KOPT-K1 (cell line): ENCODE measurements at regions not wholly inside any gene's neighbourhood (a gene's known extent, or its start where the extent isn't known, plus 50 kb on each side); places are given as distances from the start of the nearest gene placed in this dataset.

Source experiments
- H3K27ac ChIP-seq: fragments of 200-600 bp; sonication (generic); 2 replicates; pipeline ENCODE4 v1.5.1; 2016; ENCODE audit warnings: antibody characterized with exemption, mild to moderate bottlenecking, low read depth, low read length; ENCODE audit not compliant: poor library complexity, severe bottlenecking
- H3K36me3 ChIP-seq: fragments of 200-600 bp; sonication (generic); 2 replicates; pipeline ENCODE4 v1.5.1; 2017; ENCODE audit warnings: antibody characterized with exemption, mild to moderate bottlenecking, low read length, moderate library complexity; ENCODE audit not compliant: insufficient read depth
- H3K9me3 ChIP-seq: fragments of 200-600 bp; sonication (generic); 2 replicates; pipeline ENCODE4 v1.5.1; 2017; ENCODE audit warnings: antibody characterized with exemption, low read length, mild to moderate bottlenecking; ENCODE audit not compliant: insufficient read depth, poor library complexity, severe bottlenecking

DNA sequence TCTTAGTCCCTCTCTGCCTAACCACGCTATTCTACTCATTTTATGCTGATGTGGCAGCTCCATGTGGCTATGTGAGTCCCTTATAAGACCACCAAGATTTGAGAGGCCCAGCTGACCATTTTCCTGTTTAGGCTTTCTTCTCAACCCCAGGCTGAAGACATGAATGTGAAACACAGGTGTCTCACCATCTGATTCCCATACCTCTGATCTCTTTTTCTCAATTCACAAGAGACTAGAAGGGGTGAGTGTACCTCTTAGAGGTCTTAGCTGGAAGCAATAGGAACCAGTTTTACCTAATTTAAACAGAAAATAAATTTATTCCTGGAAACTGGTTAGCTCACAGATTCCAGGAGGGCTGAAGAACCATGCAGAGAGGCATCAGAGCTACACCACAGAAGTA, 276.5 kb upstream of the FMR1 start:
- H3K27ac ChIP-seq = no peak overlapping the region
- no peaks in the 10 kb centered on the region for H3K36me3 ChIP-seq
- H3K9me3 ChIP-seq = no peaks in the 10 kb centered on the region

DNA sequence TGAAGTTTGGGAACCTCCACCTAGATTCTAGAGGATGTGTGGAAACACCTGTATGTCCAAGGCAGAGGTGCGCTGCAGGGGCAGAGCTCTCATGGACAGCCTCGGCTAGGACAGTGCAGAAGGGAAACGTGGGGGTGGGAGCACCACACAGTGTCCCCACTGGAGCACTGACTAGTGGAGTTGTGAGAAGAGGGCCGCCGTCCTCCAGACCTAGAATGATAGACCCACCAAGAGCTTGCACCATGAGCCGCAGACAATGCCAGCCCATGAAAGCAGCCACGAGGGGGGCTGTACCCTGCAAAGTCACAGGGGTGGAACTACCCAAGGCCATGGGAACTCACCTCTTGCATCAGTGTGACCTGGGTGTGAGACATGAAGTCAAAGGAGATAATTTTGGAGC, 274.5 kb upstream of the FMR1 start:
- Histone ChIP-seq H3K36me3 (no peaks in the 10 kb centered on the region), H3K9me3 (no peaks in the 10 kb centered on the region), H3K27ac (no peak overlapping the region)

DNA sequence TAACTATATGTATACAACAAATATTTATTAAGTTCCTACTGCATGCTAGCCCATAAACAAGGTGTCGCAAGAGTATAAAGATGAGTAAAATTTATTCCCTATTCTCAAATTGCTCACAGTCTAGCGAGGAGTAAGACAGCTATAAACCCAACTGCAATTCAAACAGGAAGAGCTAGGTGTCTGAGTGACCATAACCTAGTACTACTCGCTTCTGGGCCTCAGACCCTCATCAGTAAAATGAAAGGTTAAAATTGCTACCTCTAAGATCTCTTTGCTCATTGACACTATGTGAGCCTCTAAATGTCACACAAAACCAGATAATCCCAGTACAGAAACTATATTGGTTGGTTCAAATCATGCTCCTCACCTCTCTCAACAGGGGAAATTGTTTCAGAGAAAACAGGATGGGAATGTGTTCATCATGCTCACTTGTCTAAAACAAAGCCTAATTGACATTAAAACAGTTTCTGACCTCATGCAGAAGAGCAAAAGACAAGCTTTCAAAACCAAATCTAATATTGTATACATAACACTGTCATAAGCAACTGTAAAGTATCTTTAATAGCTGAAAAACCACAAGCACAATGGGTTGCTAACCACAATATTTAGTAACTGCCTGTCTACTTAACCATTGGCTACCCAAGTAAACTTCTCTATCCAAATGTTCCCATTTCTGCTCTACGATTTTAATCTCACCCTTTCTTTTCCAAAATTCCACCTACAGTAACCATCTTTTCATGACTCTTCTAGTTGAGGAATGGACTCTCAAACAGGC, 264.6 kb upstream of the FMR1 start:
- Histone ChIP-seq H3K9me3 (peaks cover 4% of the 10 kb centered on the region), H3K36me3 (no peaks in the 10 kb centered on the region), H3K27ac (no peak overlapping the region)

DNA sequence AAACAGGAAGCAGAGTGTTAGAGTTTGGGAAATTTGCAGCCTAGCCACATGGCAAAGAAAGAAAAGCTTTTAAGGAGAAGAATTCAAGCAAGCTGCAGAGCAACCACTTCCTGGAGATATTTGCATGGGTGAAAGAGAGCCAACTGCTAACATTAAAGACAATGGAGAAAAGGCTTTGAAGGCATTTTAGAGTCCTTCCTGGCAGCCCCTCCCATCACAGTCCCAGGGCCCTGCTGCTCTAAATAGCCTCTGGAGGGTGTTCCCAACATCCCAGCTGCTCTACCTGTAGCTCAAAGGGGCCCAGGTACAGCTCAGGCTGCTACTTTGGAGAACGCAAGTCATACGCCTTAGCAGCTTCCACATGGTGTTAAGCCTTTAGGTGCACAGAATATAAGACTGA, 235.9 kb upstream of the FMR1 start:
- no peaks in the 10 kb centered on the region for H3K36me3 ChIP-seq
- peaks cover 13% of the 10 kb centered on the region for H3K9me3 ChIP-seq
- peak overlapping the region; percentile 9 for H3K27ac ChIP-seq

DNA sequence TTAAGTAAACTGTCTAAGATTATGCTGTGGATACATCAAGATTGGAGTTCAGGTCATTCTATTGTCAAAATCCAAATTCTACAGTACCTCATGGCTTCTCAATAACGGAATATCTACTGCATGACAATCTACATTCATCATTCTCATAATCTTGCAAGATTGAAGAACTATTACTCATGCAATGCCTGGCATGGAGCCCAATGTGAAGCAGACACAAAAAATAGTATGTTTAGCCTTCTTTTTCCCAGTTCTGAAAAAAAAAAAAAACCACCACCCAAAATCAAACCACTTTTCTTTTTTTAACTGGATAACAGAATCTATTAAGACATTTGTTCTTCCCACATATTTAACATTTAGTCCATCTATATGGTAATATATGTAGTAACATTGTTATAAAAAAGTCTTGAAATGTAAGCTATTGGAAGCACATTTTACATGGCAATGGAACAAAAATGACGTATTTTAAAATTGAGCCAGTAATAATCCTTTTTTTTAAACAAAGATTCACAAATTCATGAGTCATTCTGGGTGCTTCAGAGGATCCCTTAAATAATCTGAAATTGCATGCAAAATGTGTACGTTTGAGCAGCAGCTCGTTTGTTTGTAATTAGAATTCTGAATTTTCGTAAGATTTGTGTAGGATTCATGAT, 232.2 kb upstream of the FMR1 start:
- Histone ChIP-seq H3K36me3 (no peaks in the 10 kb centered on the region), H3K27ac (no peak overlapping the region), H3K9me3 (peaks cover 13% of the 10 kb centered on the region)

DNA sequence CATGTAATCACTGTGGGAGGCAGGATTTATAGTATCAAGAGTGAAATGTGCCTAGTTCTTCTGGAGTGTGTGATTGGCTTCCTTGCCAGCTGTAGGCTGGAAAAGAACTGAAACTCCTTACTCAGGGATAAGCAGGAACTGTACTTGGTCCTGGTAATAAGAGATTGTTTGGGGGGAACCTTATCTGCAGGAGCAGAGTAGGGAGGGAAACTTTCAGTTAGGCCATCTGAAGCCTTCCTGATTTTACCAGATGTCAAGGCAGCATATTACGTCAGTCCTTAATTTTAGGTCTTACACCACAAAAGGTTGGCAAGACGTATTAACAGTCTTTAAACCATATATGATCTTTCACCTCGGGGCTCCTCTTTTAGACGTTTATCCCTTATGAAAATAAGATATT, 231.5 kb upstream of the FMR1 start:
- peaks cover 13% of the 10 kb centered on the region for H3K9me3 ChIP-seq
- H3K36me3 ChIP-seq = no peaks in the 10 kb centered on the region
- H3K27ac ChIP-seq = no peak overlapping the region

DNA sequence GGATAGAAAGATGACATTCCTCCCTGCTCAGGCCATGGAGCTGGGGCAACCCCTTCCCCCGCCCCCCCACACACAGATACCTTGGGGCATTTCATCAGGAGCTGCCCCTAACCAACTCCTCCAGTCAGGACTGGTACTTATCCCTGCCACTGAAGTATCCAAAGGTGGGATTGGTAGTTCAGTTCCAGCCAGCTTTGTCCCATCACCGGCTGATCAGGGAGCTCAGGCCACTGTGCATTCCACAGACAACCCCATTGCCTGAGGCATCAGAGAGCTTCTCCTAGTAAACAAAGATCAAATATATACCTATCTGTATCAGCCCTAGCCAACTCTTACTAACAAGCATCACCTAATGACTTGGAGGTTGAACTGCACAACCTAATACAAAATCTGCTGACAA, 218.2 kb upstream of the FMR1 start:
- no peaks in the 10 kb centered on the region for H3K36me3 ChIP-seq
- peaks cover 8% of the 10 kb centered on the region for H3K9me3 ChIP-seq
- no peak overlapping the region for H3K27ac ChIP-seq

DNA sequence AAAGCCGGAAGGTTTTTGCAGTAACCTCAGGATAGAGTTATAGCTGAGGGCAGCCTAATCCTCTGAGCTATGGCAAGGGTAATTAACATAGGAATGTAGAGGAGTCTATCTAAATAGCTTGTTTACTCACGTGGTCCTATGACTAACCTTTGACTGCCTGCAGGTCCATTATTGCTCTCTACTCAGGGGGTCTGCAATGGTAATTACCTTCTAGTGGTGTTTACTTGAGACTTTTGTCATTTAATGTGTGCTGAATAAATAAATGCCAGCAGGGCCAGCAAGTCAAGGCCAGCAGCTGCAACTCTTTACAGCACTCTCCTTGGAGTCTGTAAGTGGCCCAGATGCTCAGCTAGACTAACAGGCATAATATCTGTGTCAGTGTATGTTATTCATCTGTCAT, 212.7 kb upstream of the FMR1 start:
- Histone ChIP-seq H3K9me3 (peaks cover 8% of the 10 kb centered on the region), H3K27ac (no peak overlapping the region)

DNA sequence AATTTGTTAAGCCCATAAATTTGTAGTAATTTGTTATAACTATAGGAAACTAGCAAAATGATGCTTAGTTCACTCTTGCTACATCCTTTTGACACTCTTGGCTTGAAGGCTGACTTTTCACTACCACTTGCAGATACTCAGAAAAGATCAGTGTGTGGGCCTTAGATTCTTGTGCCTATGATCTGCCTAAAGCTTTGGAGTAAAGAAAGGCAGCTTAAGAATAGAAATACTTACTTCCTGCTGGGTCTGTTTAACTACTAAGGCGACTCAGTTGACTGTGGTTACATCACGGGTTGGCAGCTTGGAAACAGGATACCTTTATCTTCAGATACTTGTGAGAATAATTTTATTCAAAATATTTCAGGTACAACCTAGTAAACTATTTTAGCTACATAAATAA, 201.4 kb upstream of the FMR1 start:
- Histone ChIP-seq H3K9me3 (no peaks in the 10 kb centered on the region), H3K36me3 (no peaks in the 10 kb centered on the region), H3K27ac (no peak overlapping the region)

More for the DNA sequence above, 212.7 kb upstream of the FMR1 start:
- H3K36me3 ChIP-seq = no peaks in the 10 kb centered on the region

DNA sequence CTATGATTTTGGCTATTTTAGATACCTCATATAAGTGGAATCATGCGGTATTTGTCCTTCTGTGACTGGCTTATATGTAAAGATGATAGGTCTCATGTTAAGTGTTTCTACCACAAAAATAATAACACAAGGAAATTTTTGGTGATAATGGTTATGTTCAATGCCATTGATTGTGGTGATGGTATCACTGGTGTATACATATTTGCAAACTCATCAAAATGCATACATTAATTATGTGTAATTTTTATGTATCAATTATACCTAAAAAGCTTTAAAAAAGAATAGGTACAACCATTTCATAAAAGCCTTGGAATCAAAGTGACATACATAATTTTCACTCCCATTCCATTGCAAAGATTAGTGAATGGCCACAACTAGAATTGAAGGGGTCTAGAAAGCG, 178.3 kb upstream of the FMR1 start:
- H3K9me3 ChIP-seq = no peaks in the 10 kb centered on the region
- no peaks in the 10 kb centered on the region for H3K36me3 ChIP-seq
- no peak overlapping the region for H3K27ac ChIP-seq

DNA sequence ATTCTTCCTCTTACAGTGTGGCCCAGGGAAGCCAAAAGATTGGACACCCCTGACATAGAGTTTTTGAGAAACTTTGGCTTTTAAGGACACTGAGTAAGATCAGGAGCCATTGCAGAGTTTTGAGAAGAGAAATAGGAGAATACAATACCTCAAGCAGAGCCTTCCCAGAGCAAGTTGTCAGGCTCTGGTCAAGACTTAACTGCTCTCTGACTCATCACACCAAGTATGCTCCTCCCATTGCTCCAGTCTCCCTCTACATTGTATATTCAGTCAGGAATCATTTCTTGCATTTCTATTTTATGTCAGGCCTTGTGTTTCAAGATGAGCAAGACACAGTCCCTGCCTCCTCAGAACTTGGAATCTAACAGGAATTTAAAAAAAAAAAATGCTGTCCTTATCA, 176.4 kb upstream of the FMR1 start:
- peaks cover 12% of the 10 kb centered on the region for H3K9me3 ChIP-seq
- no peaks in the 10 kb centered on the region for H3K36me3 ChIP-seq
- H3K27ac ChIP-seq = no peak overlapping the region

DNA sequence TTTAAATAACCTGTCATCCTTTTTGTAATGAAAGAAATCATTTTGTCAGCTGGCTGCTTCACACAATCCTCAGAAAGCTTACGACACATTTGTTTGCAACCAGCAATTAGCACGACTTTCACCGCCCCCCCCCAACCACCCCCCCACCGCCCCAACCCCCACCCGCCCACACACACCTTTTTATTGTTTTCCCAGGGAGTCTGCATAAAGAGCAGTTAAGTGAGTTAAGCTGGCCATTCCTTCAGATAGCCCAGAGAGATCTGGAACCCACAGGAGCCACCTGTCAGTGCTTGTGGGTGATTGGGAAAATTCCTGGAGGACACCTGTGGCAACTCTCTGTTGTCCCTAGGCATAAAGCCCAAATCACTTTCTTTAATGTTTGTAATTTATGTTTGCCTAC, 175.7 kb upstream of the FMR1 start:
- H3K9me3 ChIP-seq = peaks cover 14% of the 10 kb centered on the region
- H3K36me3 ChIP-seq = no peaks in the 10 kb centered on the region
- H3K27ac ChIP-seq = no peak overlapping the region

DNA sequence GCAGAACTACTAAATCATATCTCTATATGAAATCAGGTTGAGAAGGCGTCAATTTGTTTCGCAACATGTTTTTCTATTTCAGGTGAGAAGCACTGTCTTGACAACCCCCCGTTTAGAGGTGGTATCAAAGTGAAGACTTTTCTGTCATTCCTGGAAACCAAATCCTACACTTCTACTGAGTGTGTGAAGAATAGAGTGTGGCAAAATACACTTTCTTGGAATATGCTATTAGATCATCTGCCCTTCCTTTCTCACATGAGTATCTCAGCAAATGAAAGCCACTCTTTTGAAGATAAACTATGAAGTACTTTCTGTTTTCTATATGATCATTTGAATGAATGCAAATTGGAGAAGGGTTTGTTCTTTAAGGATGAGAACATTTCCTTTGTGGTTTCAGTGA, 174.0 kb upstream of the FMR1 start:
- H3K27ac ChIP-seq = peak overlapping the region; percentile 81
- peaks cover 20% of the 10 kb centered on the region for H3K9me3 ChIP-seq
- no peaks in the 10 kb centered on the region for H3K36me3 ChIP-seq

DNA sequence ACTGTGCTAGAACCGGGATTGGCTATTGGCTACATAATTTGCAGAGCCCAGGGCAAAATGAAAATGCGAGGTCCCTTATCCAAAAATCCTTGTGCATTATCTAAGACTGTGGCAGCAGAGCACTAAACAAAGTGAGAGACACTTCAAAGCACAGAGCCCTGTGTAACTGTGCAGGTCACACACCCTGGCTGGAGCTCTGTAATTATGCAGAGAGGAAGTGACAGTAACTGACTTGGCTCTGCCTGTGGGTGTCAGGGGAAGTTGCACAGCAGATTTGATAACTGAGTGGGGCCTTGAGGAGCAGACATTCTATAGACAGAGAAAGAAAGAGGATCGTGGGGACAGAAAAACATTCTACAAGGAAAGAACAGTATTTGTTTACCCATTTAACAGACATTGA, 173.5 kb upstream of the FMR1 start:
- H3K9me3 ChIP-seq = peaks cover 23% of the 10 kb centered on the region
- no peaks in the 10 kb centered on the region for H3K36me3 ChIP-seq
- H3K27ac ChIP-seq = peak overlapping the region; percentile 81

DNA sequence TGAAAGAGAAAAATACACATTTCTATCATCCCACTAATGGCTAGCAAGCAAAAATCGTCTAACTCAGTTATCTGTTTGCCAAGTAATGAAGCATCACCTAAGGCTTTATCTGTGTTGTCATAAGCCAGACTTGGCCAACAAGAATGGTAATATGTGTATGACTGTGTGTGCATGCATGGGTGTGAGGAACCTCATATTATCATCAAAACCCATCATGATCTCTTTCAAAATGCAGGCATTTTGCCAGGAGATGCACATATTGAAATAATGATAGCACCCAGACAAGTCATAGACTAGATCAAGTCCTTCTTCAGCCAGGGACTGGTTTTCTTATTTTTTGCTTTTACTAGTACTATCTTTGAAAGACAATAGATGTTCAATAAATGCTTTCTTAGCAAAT, 172.5 kb upstream of the FMR1 start:
- Histone ChIP-seq H3K9me3 (peaks cover 30% of the 10 kb centered on the region), H3K36me3 (no peaks in the 10 kb centered on the region), H3K27ac (peak overlapping the region; percentile 81)

DNA sequence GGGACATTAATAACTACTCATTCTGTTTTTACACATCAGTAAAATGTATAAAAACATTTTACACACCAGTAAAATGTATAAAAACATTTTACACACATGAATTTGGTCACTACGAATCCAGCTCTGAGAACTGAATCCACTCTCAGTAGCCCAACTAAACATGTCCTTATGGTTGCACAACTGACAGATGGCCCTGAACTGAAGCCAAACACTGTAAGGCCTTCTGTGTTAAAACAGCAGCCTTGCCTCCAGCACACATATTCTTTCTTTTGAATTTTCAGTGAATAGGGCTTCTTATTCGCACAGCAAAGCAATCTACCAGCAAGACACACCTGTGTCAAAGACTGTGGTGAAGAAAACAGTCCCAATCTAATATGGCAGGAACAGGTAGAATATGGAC, 169.9 kb upstream of the FMR1 start:
- H3K36me3 ChIP-seq = no peaks in the 10 kb centered on the region
- H3K9me3 ChIP-seq = peaks cover 30% of the 10 kb centered on the region
- H3K27ac ChIP-seq = no peak overlapping the region
